ENCODE measurements at regions not wholly inside any gene's neighbourhood (a gene's known extent, or its start where the extent isn't known, plus 50 kb on each side); places are given as distances from the start of the nearest gene placed in this dataset.

GRCh38 chr18:56321470-56321869 is 316.9 kb downstream of the TXNL1 start:
- WGBS, 4 donors, result 32 to 45% (median 36%) methylated on average over 8 of the region's 8 CpGs
- no peak for TF ChIP-seq CTCF (IDR thresholded peaks at IDR 0.05)
- no peak for TF ChIP-seq POLR2A (IDR thresholded peaks at IDR 0.05)
- DNase-seq, result peak; percentile 43 to 70 (median 54)
- Histone ChIP-seq H3K36me3 (replicated peaks in 1 of 2) (no peaks in the 10 kb centered on the region), H3K9me3 (replicated peaks in 1 of 3) (no peaks in the 10 kb centered on the region), H3K4me1 (replicated peaks in 1 of 2) (peaks cover 0 to 7% of the 10 kb centered on the region in 2 donors), H3K27ac (no peak overlapping the region), H3K4me3 (no peak overlapping the region), H3K27me3 (no peaks in the 10 kb centered on the region)
- intact Hi-C loops (cut with DNase I), result no loop called here

- Histone ChIP-seq H3K27ac (no peak overlapping the region), H3K36me3 (replicated peaks in 1 of 2) (no peaks in the 10 kb centered on the region), H3K4me3 (no peak overlapping the region), H3K9me3 (replicated peaks in 1 of 3) (no peaks in the 10 kb centered on the region), H3K27me3 (no peaks in the 10 kb centered on the region), H3K4me1 (replicated peaks in 1 of 2) (peaks cover 0 to 7% of the 10 kb centered on the region in 2 donors)
- 81 to 94% (median 87%) methylated on average over 3 of the region's 3 CpGs for whole genome bisulfite sequencing, 4 donors
- intact Hi-C loops (cut with DNase I), result no loop called here
- TF ChIP-seq POLR2A (IDR thresholded peaks at IDR 0.05), result no peak
- TF ChIP-seq CTCF (IDR thresholded peaks at IDR 0.05), result no peak
- no peak for DNase-seq
Measured at GRCh38 chr18:56319953-56320352, 318.4 kb downstream of the TXNL1 start.

GRCh38 chr18:56316727-56317126 is 321.7 kb downstream of the TXNL1 start:
- Histone ChIP-seq H3K27me3 (no peaks in the 10 kb centered on the region), H3K4me3 (no peak overlapping the region)
- 60 to 77% (median 71%) methylated on average over 2 of the region's 2 CpGs for WGBS, 4 donors

GRCh38 chr18:56315363-56315762 is 323.0 kb downstream of the TXNL1 start:
- intact Hi-C loops (cut with DNase I), result no loop called here
- Histone ChIP-seq H3K27ac (no peak overlapping the region), H3K9me3 (replicated peaks in 1 of 3) (no peaks in the 10 kb centered on the region), H3K4me1 (replicated peaks in 1 of 2) (no peaks in the 10 kb centered on the region), H3K36me3 (replicated peaks in 1 of 2) (no peaks in the 10 kb centered on the region), H3K4me3 (no peak overlapping the region), H3K27me3 (no peaks in the 10 kb centered on the region)
- 58 to 77% (median 72%) methylated on average over 1 of the region's 1 CpG for WGBS, 4 donors
- no peak for TF ChIP-seq POLR2A (IDR thresholded peaks at IDR 0.05)
- DNase-seq, result no peak

More at GRCh38 chr18:56316727-56317126, 321.7 kb downstream of the TXNL1 start:
- DNase-seq, result no peak
- H3K4me1 ChIP-seq (replicated peaks in 1 of 2), result peaks cover 0 to 7% of the 10 kb centered on the region in 2 donors
- no peaks in the 10 kb centered on the region for H3K36me3 ChIP-seq (replicated peaks in 1 of 2)
- no peaks in the 10 kb centered on the region for H3K9me3 ChIP-seq (replicated peaks in 1 of 3)
- TF ChIP-seq POLR2A (IDR thresholded peaks at IDR 0.05) (no peak), CTCF (IDR thresholded peaks at IDR 0.05) (no peak)
- intact Hi-C loops (cut with DNase I), result no loop called here
- no peak overlapping the region for H3K27ac ChIP-seq

- Histone ChIP-seq H3K4me3 (no peak overlapping the region), H3K27me3 (no peaks in the 10 kb centered on the region), H3K36me3 (replicated peaks in 1 of 2) (no peaks in the 10 kb centered on the region), H3K27ac (no peak overlapping the region), H3K9me3 (replicated peaks in 1 of 3) (no peaks in the 10 kb centered on the region), H3K4me1 (replicated peaks in 1 of 2) (no peaks in the 10 kb centered on the region)
- no peak for TF ChIP-seq CTCF (IDR thresholded peaks at IDR 0.05)
- WGBS, 4 donors, result 60 to 76% (median 73%) methylated on average over 1 of the region's 1 CpG
- intact Hi-C loops (cut with DNase I), result no loop called here
- no peak for DNase-seq
Measured at GRCh38 chr18:56314396-56314795, 324.0 kb downstream of the TXNL1 start.
